ENCODE measurements at regions not wholly inside any gene's neighbourhood (a gene's known extent, or its start where the extent isn't known, plus 50 kb on each side); places are given as distances from the start of the nearest gene placed in this dataset.
"Not testable (repeated sequence)": the region's sequence is repeated elsewhere in the genome, so short reads cannot be mapped to it uniquely, and the experiment has no call there.

DNA sequence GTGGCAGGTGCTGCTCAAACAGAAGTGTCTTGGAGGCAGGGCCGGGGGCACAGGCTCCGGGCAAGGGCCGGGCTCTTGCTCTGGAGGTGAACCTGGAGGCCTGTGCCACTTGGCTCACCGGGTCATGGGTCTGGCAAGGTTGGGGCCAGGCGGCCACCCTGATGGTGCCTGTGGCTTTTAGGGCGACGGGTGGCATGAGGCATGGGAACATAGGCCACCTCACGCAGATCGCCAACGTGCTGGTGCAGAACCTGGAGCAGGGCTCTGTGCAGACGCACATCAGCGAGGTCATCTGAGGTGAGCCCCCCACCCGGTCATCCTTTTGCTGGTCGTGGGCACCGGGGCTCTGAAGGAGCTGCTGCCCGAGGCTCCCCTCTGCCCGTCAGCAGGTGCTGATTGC lies 202.7 kb downstream of the LIPI start:
- not testable (repeated sequence) for DNase-seq (ENCODE audit: low read depth); H3K4me3 ChIP-seq (ENCODE audit: low read length)

DNA sequence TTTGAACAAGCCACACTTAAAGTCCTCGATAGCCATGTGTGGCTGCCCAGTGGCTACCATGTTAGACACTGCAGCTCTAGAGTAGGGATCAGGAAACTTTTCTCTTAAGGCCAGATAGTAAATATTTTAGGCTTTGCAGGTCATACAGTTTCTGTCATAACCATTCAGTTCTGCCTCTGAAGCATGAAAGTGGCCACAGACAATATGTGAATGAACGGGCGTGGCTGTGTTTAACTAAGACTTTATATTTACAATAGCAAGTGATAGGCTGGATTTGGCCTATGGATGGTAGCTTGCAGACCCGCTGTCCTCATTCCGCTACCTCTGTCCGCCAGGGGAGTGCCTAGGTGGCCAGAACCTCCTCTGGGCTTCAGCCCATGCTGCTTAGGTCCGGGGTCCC lies 204.6 kb downstream of the LIPI start:
- H3K4me3 ChIP-seq (ENCODE audit: low read length); DNase-seq (ENCODE audit: low read depth): not testable (repeated sequence)

DNA sequence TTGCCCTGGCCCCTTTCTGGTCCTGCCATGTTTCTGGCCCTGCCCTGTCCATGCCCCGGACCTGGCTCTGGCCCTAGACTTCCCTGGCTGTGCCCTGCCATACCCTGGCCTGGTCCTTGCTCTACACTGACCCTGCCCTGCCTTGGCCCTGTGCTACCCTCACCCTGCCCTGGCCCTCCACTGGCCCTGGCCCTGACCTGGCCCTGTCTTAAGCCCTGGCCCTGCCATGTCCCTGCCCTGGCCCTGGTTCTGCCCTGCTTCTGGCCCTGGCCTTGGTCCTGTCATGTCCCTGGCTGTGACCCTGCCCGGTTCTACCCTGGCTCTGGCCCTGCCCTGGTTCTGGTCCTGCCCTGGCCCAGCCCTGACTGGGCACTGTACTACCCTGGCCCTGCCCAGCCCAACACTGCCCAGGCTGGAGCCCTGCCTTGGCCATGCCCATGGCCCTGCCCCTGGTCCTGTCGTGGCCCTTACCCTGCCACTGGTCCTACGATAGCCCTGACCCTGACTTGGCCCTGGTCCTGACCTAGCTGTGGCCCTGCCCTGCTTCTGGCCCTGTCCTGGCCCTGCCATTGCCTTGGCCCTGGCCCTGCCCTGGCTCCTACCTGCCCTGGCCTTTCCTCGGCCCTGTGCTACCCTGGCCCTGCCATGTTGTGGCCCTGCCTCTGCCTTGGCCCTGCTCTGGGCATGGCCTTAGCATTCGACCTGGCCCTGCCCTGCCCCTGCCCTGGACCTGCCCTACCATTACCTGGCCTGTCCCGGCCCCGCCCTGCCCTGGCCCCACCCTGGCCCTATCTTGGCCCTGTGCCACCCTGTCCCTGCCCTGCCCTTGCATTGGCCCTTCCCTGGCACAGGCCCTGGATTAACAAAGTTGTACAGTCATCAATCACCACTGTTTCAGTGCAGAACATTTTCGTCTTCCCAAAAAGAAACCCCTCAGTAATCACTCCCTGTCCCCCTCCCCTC lies 223.5 kb downstream of the LIPI start:
- not testable (repeated sequence) for DNase-seq (ENCODE audit: low read depth); H3K4me3 ChIP-seq (ENCODE audit: low read length)

DNA sequence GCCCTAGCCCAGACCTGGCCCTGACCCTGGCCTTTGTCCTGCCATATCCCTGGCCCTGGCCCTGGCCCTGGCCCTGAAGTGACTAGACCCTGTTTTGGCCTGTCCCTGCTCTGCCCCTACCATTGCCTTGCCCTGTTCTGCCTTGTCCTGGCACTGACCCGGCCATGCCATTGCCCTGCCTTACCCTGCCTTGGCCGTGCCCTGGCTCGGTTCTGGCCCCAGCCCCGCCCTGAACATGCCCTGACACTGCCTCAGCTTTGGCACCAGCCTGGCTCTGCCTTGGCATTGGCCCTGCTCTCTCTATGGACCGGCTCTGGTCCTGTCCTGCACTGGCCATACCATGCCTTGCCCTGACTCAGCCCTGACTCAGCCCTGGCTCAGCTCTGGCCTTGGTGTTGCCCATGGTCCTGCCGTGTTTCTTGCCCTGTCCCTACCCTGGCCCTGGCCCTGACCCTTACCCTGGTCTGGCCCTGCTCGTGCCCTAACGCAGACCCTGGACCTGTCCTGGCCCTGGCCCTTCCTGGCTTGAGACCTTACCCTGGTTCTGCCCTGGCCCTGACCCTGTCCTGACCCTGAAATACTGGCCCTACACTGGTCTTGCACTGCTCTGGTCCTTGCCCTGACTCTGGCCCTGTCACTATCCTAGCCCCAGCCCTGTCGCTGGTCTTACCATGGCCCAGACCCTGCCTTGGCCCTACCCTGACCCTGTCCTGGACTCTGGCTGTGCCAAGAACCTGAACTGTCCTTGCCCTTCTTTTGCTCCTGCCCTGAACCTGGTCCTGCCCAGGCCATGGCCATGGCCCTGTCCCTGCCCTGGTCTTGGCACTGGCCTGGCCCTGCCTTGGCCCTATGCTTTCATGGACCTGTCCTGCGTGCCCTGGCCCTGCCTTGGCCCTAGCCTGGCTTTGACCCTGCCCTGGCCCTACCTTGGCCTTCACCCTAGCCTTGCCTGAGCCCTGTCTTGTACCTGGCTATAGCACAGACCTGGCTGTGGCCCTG lies 224.6 kb downstream of the LIPI start:
- not testable (repeated sequence) for H3K4me3 ChIP-seq (ENCODE audit: low read length); DNase-seq (ENCODE audit: low read depth)

- not testable (repeated sequence) for H3K4me3 ChIP-seq (ENCODE audit: low read length)
These were observed 225.5 kb downstream of the LIPI start for GRCh38 chr21:13985137-13985864.

GRCh38 chr21:13984728-13985127 lies 226.0 kb downstream of the LIPI start:
- H3K4me3 ChIP-seq (ENCODE audit: low read length); DNase-seq (ENCODE audit: low read depth): not testable (repeated sequence)

More at GRCh38 chr21:13985137-13985864, 225.5 kb downstream of the LIPI start:
- not testable (repeated sequence) for DNase-seq (ENCODE audit: low read depth)

- H3K4me3 ChIP-seq (ENCODE audit: low read length); DNase-seq (ENCODE audit: low read depth): not testable (repeated sequence)
These were observed 229.3 kb downstream of the LIPI start for GRCh38 chr21:13981176-13982087.

GRCh38 chr21:13980115-13980662 lies 230.6 kb downstream of the LIPI start:
- H3K4me3 ChIP-seq (ENCODE audit: low read length); DNase-seq (ENCODE audit: low read depth): not testable (repeated sequence)

GRCh38 chr21:13979608-13980007 lies 231.1 kb downstream of the LIPI start:
- H3K4me3 ChIP-seq (ENCODE audit: low read length); DNase-seq (ENCODE audit: low read depth): not testable (repeated sequence)

DNA sequence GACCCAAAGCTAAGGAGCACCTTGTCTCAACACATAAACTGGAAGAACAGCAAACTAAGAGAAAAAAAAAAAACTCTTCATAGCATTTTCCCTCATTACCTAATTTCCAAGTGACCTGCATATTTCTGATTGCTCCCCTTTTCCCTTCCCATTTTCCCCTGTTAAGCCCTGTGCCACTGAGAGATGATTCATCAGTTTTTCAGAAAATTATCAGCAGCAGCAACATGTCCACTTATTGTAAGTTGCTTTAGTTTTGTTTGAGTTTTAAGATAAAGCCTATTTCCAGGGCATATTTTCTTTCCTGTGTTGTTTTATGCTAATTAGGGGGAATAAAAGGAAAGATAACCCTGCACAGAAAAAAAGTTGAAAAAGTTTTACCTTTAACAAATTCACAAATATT lies 236.2 kb downstream of the LIPI start:
- not testable (repeated sequence) for DNase-seq (ENCODE audit: low read depth); H3K4me3 ChIP-seq (ENCODE audit: low read length)

- not testable (repeated sequence) for DNase-seq (ENCODE audit: low read depth); H3K4me3 ChIP-seq (ENCODE audit: low read length)
These were observed 240.9 kb downstream of the LIPI start for GRCh38 chr21:13969853-13970252.

DNA sequence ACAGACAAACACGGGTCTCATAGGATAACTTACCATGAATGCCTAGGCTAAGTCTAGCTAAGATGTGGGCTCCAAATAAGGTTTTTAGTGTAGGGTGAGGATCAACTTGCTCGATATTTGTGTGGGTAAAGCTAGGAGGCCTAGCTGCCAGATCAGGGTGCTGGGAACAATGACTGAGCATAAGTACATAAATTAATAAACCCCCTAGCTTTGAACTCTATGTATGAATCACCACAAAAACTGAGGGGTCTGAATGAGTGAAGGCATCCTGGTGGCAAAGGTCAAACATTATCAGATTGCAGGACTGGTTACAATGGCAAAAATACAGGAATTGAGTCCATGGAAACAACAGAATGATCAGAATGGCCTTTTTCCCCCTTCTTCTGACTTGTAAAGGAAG lies 241.8 kb downstream of the LIPI start:
- DNase-seq (ENCODE audit: low read depth); H3K4me3 ChIP-seq (ENCODE audit: low read length): not testable (repeated sequence)

GRCh38 chr21:13963259-13963658 lies 247.5 kb downstream of the LIPI start:
- H3K4me3 ChIP-seq (ENCODE audit: low read length); DNase-seq (ENCODE audit: low read depth): not testable (repeated sequence)

Measured in retinal pigment epithelial cell (primary cell).